NCI-H526 (cell line): ENCODE measurements at regions not wholly inside any gene's neighbourhood (a gene's known extent, or its start where the extent isn't known, plus 50 kb on each side); places are given as distances from the start of the nearest gene placed in this dataset.
A peak's percentile ranks its signal among the peaks of the same experiment; 100 is the strongest.

Experiments
- DNase-seq, 2 experiments: peaks; one replicate each; lab custom pipeline; 2025; lab: John Stamatoyannopoulos, UW

DNA sequence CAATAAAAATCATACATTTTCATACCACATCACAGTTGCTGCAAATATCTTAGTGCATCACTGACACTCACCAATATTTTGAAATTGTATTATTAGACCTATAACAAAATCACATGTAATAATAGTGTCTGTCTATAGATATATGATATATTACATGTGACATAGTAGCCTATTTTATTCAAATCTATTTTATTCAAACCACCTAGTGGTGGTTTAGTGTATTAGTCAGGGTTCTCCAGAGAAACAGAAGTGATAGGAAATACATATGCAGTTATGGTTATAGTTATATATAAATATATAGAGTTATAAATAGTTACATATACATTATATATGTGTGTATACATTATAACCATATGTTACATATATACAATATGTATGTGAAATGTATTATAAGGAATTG lies 366.5 kb upstream of the ARID1B start:
- peak in 1 of 2 experiments; percentile 2 for DNase-seq

DNA sequence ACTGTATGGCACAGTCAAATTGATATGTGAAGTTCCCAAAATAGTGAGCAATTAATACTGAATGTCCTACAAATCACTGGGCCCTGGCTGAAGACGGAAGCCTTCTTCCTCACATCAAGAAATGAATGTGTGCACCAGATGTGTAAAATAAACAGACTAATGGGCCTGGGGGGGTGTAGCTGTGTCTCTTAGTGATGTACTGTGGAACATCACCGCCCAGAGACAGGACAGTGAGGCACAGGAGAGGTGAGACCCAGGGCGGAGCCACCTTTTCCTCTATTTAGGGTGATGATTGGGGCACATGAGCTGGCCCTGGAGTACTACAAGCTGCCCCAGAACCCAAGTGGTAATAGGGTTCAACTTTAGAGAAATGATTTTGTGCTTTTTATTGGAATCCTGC lies 368.5 kb upstream of the ARID1B start:
- no peak for DNase-seq

DNA sequence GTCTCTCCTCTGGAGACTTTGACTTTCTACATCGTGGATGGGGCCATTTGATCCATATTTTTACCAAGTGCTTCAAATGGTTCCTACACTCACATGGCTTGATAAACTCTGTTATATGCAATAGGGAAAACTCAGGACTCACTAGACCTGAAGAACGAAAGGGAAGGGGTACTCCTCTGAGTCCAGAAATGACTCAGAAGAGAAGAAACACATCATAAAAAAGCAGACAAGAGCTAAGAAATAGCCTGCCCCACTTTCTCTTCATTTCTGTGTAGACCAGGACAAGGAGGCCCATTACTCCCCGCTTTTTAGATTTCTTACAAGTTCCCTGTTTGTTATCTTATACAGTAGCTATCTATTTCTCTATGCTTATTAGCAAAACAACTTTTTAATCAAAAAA lies 369.8 kb upstream of the ARID1B start:
- no peak for DNase-seq

DNA sequence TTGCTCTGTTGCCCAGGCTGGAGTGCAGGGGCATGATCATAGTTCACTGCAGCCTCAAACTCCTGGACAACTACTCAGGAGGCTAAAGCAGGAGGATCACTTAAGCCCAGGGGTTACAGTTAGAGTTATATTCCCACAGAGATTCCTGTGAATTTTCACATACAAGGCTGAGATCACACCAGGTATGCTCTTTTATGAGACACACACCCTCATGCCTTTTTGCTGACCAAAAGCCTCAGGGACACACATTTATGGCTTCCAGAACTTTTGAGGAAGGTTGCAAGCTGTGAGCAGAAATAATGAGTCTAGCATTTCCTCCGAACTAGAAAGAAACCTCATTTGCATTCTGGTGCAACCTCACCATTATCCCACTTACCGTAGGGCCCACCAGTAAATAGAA lies 370.5 kb upstream of the ARID1B start:
- no peak for DNase-seq

DNA sequence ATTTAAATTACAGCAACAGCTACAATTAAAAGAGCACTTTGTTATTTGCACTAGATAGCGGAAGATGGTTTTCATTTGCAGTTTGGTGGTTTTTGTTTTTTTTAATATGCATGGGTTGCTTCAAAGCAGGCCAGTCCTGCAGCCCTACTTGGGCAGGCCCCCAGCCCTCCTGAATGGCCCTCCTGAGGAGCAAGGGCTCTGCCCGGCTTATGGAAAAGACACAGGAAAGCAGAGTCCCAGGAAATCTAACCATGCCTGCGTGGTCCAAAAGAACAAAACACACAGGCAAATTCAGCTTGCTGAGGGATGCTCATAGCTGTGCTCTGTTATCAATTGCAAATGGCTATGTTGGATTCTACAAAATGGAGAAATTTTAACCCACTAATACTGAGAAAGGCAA lies 371.1 kb upstream of the ARID1B start:
- DNase-seq = no peak

DNA sequence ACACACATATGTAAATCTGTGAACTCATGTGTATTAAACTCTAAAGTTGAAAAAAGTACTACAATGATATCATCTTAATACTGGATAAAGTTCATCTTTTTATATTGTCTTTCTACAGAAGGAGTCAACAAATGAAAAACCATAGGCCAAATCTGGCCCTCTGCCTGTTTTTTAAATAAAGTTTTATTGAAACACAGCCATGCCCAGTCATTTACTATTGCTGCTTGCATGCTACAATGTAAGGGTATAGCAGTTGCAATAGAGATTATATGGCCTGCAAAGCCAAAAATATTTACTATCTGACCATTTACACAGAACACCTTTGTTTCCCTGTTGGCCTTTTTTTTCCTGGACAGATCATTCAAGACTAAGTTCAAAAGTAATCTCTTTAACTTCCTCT lies 374.6 kb upstream of the ARID1B start:
- DNase-seq = no peak

DNA sequence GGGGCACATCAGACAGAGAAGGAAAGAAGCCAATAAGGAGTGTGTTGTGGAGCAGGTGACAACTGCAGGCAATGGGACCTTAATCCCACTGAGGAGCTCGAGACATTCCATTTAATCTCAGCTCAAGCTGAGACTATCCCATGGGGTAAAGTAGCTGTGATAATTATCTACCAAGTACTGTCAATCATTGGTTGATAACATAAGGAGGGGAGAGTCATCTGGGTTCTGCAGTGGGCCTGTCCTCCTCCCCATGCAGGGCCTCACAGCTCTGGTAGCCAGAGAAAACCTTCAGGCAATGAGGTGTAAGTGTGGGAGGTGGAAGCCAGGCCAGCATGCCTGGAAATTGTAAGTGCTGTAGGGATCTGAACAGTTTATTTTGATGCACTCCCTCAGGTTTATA lies 375.0 kb upstream of the ARID1B start:
- DNase-seq = no peak

DNA sequence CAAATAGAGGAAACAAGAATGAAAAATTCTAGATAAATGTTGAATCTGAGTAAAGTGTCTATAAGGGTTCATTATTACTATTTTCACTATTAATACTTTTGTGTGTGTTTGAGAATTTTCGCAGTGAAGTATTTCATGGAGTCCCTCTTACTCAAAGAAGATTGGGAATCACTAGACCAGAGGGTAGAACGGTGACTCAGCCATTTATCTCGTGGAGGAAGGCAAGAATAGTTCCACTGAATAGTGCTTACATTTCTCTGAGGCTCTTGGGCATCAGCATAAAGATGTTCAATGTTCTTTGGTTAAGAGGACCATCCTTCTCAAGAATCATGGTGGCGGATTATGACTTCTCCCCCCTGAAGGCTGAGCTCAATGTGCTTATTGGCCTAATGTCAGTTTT lies 376.7 kb upstream of the ARID1B start:
- DNase-seq = no peak

DNA sequence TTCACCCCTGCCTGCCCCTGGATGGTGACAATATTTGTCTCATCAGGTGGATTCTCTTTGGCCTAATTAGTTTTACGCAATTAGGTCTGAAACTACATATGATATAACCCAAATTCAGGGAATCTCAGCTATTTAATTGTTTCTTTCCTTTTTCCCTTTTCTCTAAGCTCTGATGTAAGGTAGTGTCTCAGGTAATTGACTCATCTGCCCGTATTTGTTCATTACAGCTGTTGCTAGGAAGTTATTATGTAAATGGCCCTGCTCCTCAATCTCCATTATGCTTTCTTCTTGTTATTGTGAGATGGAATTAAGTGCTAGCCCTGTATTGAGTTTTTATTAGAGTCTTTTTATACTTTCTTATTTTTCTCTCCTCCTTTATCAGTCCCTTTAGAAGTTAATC lies 378.2 kb upstream of the ARID1B start:
- no peak for DNase-seq

DNA sequence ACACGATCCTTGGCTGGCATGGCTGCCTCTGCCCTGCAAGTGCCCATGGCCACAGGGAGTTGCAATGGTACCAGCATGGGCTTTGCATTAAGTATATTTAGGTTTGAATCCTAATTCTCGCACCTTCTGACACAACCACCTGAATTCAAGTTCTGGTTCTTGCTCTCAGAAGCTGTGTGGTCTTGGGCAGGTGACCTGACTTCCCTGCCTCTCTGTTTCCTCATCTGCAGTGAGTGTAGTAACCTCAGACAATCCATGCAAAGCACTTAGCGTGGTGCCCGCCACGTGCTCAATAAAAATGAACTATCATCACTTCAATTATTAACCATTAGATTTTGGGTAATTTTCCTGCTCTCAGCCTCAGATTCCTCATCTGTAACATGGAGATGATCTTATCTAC lies 378.8 kb upstream of the ARID1B start:
- DNase-seq = no peak

DNA sequence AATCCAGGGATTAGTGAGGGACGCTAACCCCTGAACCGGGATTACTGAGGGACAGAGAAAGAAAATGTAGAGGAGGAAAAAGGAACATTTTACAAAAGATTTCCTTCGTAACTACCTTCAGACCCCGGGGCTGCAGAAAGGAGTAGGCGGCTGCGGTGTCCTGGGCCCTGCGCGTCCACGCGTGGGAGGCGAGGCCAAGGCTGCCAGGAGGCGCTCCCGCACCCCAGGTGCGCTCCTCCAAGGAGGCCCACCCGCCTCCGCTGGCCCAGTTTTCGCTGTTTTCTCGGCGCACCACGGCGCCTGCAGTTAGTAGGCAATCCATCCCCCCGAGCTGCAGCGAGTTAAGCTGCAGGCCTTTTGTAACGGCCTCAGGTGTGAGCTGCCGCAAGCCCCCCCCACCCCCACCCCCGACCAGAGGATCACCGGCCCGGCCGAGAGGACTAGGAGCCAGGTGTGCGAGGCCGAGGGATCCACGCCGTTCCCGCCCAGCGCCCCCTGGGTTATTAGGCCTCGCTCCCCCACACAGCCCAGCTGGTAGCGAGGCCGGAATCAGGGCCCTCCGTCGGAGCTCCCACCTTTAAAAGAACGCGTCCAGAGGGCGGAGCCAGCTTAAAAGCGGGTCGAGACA lies 380.3 kb upstream of the ARID1B start:
- DNase-seq = no peak

DNA sequence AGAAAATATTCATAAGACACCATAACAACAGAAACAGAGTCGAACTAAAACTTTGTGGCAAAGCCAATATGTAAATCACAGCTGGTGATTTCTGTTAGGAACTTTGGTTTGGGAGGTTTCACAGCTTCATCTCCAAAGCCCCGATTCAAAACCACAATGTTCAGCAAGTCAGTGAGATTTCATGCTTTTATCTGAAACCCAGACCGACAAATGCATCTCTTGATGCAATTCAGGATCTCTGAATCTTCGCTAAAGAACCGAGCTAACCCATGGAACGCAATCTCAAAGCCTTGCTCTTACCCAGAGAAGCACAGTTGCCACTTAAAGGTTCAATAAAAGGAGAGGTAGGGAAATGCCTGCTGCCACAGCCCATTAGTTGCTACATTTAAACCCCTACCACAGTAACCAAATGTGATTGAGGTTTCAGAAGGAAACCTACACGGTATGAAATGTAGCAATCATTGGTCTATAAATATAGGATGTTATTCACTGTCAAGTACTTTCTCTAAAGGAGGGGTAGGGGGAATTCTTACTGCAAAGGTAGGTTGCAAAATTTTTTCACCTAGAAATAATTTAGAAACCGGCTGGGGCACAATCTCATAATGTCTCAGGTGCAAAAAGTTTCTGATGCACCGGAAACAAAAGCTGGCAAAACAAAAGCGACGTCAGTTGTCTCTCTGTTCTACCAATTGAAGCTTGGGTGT lies 381.0 kb upstream of the ARID1B start:
- no peak for DNase-seq

DNA sequence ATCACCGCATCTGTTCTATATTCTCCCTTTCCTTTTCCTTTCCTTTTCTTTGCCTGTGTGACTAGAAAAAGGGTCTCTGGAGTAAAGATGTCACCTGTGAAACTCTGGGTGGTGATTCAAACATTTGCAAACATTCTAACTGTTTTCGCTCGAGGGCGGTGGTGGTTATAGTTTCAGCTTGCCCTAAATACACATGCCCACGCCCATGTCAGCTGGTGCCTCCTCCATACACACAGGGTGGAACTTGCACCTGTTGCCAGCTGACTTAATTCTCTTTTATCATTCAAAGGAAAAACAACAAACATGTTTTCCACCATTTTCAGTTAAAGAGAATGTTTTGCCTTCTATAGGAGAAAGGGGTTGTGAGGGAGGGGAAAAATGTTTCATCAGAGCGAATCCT lies 381.9 kb upstream of the ARID1B start:
- peak in 1 of 2 experiments; percentile 9 for DNase-seq

DNA sequence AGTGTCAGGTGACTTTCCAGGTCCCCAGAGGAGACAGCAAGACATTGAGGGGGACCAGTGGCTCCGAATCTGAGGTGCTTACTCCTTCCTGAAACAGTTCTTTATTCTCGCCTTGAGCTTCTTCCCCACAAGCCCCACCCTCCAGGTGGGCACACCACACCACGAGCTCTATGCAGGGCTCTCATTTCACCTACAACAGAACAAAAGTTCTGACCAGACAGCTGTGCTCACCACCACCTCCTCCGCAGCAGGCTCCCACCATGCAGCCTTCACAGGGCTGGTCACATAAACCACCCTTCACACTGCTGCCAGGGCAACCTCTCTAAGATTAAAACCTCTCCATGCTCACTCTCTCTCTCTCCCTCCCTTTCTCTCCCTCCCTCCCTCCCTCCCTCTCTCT lies 384.5 kb upstream of the ARID1B start:
- DNase-seq = no peak

DNA sequence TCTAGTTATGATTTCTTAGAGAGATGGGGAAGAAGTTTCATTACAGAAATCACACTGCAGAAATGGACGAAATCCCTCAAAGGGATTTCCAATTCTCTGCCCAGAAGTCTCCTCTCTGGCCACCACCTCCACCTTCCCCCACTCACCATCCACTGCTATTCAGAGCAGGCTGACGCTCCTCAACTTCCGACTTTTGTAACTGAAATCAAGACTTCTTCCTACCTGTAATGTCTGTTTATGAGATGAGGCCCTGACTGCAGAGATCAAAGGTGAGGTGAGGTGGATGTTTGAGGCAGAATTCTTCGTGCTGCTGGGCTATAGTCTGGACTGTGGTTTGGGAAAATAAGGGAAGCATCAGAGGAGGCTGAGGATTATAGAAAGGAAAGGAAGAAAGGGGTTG lies 385.2 kb upstream of the ARID1B start:
- DNase-seq = no peak

DNA sequence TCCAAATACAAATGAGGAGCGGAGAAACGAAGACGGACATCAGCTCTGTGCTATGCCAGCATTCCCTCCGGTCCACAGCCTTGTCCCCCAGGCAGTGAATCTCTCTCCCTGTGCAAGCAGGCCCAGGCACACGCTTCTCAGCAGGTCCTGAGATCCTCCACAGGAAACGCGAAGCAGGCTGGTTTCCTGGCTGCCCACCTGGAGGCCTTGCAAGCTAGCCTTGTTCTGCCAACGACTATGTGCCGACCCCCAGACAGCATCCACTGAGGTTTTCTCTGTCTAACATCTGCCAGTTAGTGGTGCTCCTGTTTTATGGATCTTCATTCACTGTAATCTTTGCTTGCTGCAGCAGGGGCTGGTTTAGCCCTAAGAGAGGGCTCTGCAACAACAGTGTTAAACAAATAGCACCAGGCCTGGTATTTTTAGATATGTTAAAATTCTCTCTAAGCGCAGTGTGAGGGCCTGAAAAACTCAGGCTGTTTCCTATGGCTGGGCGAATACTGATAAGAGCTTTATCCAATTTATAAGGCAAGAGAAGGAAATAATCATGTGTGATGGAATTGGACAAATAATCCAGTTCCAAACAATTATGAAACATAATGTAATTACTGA lies 386.0 kb upstream of the ARID1B start:
- DNase-seq = no peak

DNA sequence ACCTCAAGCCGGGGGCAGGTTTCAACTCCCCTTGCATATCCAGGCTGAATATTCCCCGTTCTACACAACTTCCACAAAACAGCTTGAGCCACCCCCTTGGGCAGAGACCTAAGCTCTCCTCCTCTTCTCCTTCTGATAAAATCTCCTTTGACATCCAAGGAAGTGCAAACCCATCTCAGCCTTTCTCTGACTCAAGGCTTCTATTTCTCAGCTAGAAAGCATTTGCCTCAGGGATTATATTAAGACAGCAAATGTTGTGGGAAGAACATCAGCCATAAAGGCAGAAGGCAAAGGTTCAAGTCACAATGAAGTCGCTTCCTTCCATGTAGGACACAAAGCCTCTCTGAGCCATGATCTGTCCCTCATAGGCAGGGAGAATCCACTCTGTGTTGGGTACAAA lies 386.6 kb upstream of the ARID1B start:
- no peak for DNase-seq

DNA sequence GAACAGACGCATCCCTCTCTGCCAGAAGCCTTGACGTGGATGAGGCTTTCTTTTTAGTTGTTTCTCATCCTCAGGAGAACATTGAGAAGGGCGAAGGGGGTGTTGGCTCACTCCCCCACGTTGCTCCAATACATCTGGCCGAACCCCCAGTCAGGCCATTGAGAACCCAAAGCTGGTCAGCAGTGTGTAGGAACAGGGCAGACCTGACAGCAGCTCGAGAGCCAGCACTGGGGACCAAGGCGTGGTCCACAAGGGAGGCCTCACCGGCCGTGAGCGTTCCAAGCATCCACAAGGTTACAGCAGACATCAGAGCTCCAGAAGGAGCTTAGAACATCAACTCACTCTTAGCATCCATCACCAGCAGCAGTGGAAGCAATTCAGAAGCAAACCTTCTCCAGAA lies 387.9 kb upstream of the ARID1B start:
- no peak for DNase-seq

DNA sequence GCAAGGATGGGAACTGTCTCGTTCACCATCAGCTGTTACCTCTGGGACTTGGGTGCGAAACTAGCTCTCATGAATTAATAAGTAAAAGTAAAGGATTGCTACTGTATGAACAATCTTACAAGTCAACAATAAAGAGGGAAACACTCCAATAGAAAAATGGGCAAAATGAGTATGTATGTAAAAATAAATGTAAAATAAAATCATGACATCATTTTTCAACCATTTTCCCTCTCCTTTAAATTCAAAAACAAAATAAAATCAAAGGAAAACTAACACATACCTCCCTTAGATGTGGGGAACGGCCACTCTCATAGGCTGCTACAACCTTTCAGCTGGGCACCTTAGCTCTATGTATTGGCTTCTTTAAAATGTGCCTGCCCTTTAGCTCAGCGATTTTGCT lies 389.7 kb upstream of the ARID1B start:
- DNase-seq = no peak

DNA sequence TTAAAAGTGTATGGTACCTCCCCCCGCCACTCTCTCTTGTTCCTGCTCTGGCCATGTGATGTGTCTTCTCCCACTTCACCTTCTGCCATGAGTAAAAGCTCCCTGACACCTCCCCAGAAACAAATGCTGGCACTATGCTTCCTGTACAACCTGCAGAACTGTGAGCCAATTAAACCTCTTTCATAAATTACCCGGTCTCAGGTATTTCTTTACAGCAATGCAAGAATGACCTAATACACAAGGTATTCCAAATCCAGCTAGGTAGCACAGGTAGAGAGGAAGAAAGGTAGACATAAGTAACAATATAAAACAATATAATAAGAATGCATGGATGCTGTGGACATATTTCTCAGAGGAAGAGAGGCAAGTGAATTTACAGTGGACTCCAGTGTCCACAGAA lies 394.1 kb upstream of the ARID1B start:
- DNase-seq = no peak

DNA sequence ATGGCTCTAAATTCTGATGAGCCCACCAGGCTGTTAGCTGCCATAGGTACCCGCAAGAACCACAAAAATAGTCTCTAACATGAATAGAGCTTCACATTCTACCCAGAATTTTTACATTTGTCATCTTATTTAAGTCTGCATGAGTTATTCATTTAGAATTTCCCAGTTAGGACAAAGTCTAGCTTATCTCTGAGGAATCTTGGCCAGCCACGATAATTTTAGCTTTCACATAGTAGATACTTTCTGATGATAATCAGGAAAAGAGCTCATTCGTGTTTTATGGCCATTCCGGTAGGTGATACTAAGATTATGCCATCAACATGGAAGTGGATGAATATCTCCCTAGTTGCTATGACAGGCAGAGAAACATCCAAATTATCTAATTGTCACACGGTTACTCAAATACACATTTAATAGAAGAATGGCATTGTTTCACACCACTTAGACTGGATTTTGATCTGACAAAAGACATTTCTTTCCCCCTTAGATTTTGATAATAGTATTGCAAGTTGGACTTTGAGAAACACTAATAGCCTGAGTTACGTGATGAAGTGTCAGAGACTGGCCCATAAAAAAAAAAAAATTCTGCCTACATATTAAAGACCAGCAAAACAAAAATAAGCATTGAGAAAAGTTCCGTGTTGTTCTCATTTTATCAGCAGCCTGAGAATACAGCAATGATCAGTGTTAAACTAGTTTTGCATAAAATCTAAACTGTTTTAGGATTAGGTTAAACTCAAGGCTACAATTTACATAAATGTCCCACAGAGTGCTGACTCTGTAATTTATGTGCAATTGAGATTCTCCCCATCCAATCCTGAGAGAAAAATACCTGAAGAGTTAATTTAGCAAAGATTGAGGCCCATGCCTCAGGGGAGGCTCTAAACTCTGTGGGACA lies 397.5 kb upstream of the ARID1B start:
- peak in 1 of 2 experiments; percentile 33 for DNase-seq

DNA sequence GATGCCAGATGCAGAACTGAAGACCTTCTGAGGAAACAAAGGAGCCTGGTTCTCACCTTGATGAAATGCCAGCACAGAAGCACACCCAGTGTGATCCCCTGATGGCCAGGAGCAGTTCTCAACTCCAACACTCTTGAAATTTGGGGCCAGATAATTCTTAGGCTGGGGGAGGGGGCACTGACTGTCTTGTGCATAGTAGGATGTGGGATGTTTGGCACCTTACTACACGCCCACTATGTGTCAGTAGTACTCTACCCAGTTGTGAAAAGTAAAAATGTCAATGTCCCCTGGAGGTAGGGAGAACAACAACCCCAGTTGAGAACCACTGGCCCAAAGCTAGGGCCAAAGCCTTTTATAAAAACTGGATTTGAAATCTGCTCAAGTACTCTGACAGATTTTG lies 398.3 kb upstream of the ARID1B start:
- DNase-seq = no peak

DNA sequence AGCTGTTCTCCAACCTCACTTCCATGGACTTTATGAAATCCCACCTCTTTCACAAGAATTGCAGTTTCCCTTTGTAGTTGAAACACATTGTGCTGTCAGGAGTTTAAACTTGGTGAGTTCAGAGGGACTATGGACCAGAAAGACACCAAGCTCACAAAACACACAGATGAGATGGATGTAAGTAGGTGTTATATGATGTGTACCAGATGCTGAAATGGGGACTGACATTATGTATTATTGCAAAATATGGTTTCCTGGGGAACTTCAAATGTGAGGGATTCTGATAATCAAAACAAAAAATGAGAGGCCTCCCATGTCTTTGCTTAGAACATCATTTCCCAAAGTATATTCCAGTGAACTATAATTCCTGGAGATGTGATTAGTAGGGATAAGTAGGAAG lies 401.1 kb upstream of the ARID1B start:
- DNase-seq = no peak
